ENCODE measurements at regions not wholly inside any gene's neighbourhood (a gene's known extent, or its start where the extent isn't known, plus 50 kb on each side); places are given as distances from the start of the nearest gene placed in this dataset.

- TF ChIP-seq, protein P1, sequence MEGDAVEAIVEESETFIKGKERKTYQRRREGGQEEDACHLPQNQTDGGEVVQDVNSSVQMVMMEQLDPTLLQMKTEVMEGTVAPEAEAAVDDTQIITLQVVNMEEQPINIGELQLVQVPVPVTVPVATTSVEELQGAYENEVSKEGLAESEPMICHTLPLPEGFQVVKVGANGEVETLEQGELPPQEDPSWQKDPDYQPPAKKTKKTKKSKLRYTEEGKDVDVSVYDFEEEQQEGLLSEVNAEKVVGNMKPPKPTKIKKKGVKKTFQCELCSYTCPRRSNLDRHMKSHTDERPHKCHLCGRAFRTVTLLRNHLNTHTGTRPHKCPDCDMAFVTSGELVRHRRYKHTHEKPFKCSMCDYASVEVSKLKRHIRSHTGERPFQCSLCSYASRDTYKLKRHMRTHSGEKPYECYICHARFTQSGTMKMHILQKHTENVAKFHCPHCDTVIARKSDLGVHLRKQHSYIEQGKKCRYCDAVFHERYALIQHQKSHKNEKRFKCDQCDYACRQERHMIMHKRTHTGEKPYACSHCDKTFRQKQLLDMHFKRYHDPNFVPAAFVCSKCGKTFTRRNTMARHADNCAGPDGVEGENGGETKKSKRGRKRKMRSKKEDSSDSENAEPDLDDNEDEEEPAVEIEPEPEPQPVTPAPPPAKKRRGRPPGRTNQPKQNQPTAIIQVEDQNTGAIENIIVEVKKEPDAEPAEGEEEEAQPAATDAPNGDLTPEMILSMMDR (conservative IDR thresholded peaks at IDR 0.05; ENCODE audit: control insufficient read depth, insufficient read depth, low read depth, low read length): no peak
- DNase-seq (ENCODE audit: low read depth): no peak
Observed at GRCh38 chr1:99122039-99122438, 117.4 kb upstream of the PLPPR5 start.

DNA sequence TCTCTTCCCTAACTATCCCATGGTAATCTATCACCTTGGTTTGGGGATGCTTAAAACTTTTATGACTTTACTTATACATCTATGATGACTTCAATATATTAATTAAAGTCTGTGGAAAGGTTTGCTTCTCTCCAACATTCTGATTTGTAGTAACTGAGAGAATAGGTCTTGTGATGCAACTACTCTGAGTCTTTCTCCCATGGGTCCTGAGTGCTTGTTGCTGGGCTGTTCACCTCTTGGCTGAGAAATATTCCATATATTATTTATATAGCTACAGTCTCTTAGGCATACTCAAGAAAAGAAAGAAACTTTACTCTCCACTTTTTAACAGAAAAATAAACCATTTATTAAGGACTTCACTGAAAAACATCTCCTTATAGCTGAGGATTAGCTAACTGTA is 119.3 kb upstream of the PLPPR5 start:
- TF ChIP-seq, protein P1 (conservative IDR thresholded peaks at IDR 0.05; ENCODE audit: control insufficient read depth, insufficient read depth, low read depth, low read length): no peak
- H3K4me3 ChIP-seq (ENCODE audit: control insufficient read depth, low read depth, low read length): no peak overlapping the region
- no peak for DNase-seq (ENCODE audit: low read depth)

More at GRCh38 chr1:99122039-99122438, 117.4 kb upstream of the PLPPR5 start:
- no peak overlapping the region for H3K4me3 ChIP-seq (ENCODE audit: control insufficient read depth, low read depth, low read length)

DNA sequence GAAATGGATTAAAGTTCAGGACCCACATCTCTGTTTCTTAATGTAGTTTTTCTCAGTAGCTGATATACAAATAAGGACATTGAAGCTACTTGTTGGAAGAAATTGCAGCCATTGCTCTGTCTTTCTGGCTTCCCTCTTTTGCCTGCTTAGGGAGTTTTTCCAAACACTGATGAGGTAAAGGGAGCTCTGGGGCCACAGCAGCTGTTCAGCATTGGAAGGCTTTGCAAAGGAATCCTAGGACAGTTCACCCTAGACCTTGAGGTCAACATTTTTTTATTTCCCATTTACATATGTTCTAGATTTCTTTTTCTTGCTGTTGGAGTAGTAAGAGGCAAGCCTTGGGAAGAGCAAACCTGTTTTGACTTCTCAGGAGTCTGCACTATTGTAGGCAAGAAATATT is 126.9 kb upstream of the PLPPR5 start:
- TF ChIP-seq, protein P1 (conservative IDR thresholded peaks at IDR 0.05; ENCODE audit: control insufficient read depth, insufficient read depth, low read depth, low read length): no peak
- no peak overlapping the region for H3K4me3 ChIP-seq (ENCODE audit: control insufficient read depth, low read depth, low read length)
- no peak for DNase-seq (ENCODE audit: low read depth)

- DNase-seq (ENCODE audit: low read depth): peak; percentile 3
Observed at GRCh38 chr1:99133756-99134500, 129.3 kb upstream of the PLPPR5 start.

GRCh38 chr1:99137554-99138206 is 126.6 kb upstream of the PLPPR4 start:
- no peak for DNase-seq (ENCODE audit: low read depth)
- no peak overlapping the region for H3K4me3 ChIP-seq (ENCODE audit: control insufficient read depth, low read depth, low read length)
- TF ChIP-seq, protein P1 (conservative IDR thresholded peaks at IDR 0.05; ENCODE audit: control insufficient read depth, insufficient read depth, low read depth, low read length): no peak

More at GRCh38 chr1:99133756-99134500, 129.3 kb upstream of the PLPPR5 start:
- TF ChIP-seq, protein P1 (conservative IDR thresholded peaks at IDR 0.05; ENCODE audit: control insufficient read depth, insufficient read depth, low read depth, low read length): no peak
- no peak overlapping the region for H3K4me3 ChIP-seq (ENCODE audit: control insufficient read depth, low read depth, low read length)

- DNase-seq (ENCODE audit: low read depth): no peak
- H3K4me3 ChIP-seq (ENCODE audit: control insufficient read depth, low read depth, low read length): no peak overlapping the region
- TF ChIP-seq, protein P1 (conservative IDR thresholded peaks at IDR 0.05; ENCODE audit: control insufficient read depth, insufficient read depth, low read depth, low read length): no peak
Observed at GRCh38 chr1:99139876-99140275, 124.4 kb upstream of the PLPPR4 start.
